T-cell (primary cell): ENCODE measurements at regions not wholly inside any gene's neighbourhood (a gene's known extent, or its start where the extent isn't known, plus 50 kb on each side); places are given as distances from the start of the nearest gene placed in this dataset.
"Not testable (repeated sequence)": the region's sequence is repeated elsewhere in the genome, so short reads cannot be mapped to it uniquely, and the experiment has no call there.

Experiments
- ATAC-seq, 4 experiments: fragments of 200-7000 bp in 3 of 4; fragments of 150-1000 bp in 1 of 4; cut with Tn5 transposase; replicated peaks in 1 of 4; 1 replicate in 3 of 4; 2 replicates in 1 of 4; pipeline ENCODE4 v1.10.0; 2021; ENCODE audit warnings: moderate library complexity in 3 of 4, mild to moderate bottlenecking in 2 of 4, moderate number of reproducible peaks in 1 of 4
- CTCF ChIA-PET, 2 donors: fragments of 300-600 bp; sonication (Branson Sonifier 250); formaldehyde crosslinking; loops; one replicate each; lab custom pipeline; 2022; ENCODE audit warnings: antibody characterized with exemption in 2 of 2; lab: Charles Lee
- POLR2A ChIA-PET, 2 donors: fragments of 300-600 bp; sonication (Branson Sonifier 250); formaldehyde crosslinking; loops; one replicate each; lab custom pipeline; 2022; ENCODE audit warnings: antibody characterized with exemption in 2 of 2; lab: Charles Lee
- DNase-seq, 35 experiments: peaks; one replicate each; pipeline versions ENCODE4 v3.0.0 to v3.0.0-alpha.2; 2013 to 2023
- H3K27ac ChIP-seq: one replicate; pipeline ENCODE4 v1.5.1; 2013; ENCODE audit warnings: low read length
- H3K27me3 ChIP-seq, 2 experiments: replicated peaks in 1 of 2; 1 replicate in 1 of 2; 2 replicates in 1 of 2; pipeline versions ENCODE4 v1.6.1 to v1.7.0; 2013; ENCODE audit warnings: low read length in 1 of 2, mixed read lengths in 1 of 2; ENCODE audit not compliant: control insufficient read depth in 2 of 2, insufficient read depth in 2 of 2; ENCODE audit errors: extremely low read depth in 1 of 2
- H3K36me3 ChIP-seq, 2 donors: 1 replicate in 1 of 2; 2 replicates in 1 of 2; pipeline versions ENCODE4 v1.6.1 to v1.7.0; 2013; ENCODE audit warnings: low read length in 1 of 2; ENCODE audit not compliant: control insufficient read depth in 2 of 2, insufficient read depth in 1 of 2; ENCODE audit errors: extremely low read depth in 1 of 2
- H3K4me1 ChIP-seq, 2 experiments: 1 replicate in 1 of 2; 2 replicates in 1 of 2; pipeline versions ENCODE4 v1.6.1 to v1.7.0; 2013; ENCODE audit warnings: low read length in 2 of 2, mixed read lengths in 1 of 2; ENCODE audit not compliant: insufficient read depth in 2 of 2, control insufficient read depth in 1 of 2; ENCODE audit errors: extremely low read depth in 1 of 2
- H3K4me3 ChIP-seq, 2 donors: 1 replicate in 1 of 2; 2 replicates in 1 of 2; pipeline versions ENCODE4 v1.5.1 to v1.7.0; 2013; ENCODE audit warnings: mild to moderate bottlenecking in 2 of 2, low read length in 1 of 2, moderate library complexity in 1 of 2; ENCODE audit not compliant: control insufficient read depth in 1 of 2; ENCODE audit errors: extremely low read depth in 1 of 2
- H3K9me3 ChIP-seq: 2 replicates; pipeline ENCODE4 v1.7.0; 2013
- H3K27ac Mint-ChIP-seq, 2 donors: one replicate each; pipeline ENCODE4 v1.8.0; 2020 to 2021; ENCODE audit warnings: mild to moderate bottlenecking in 2 of 2, mixed read lengths in 2 of 2
- H3K27me3 Mint-ChIP-seq, 2 donors: one replicate each; pipeline ENCODE4 v1.8.0; 2021 to 2022; ENCODE audit warnings: mixed read lengths in 2 of 2
- H3K36me3 Mint-ChIP-seq: one replicate; pipeline ENCODE4 v1.8.0; 2021; ENCODE audit warnings: mixed read lengths
- H3K4me1 Mint-ChIP-seq, 3 donors: one replicate each; pipeline ENCODE4 v1.8.0; 2020 to 2022; ENCODE audit warnings: mixed read lengths in 3 of 3, mild to moderate bottlenecking in 1 of 3
- H3K4me3 Mint-ChIP-seq, 3 donors: one replicate each; pipeline ENCODE4 v1.8.0; 2020 to 2022; ENCODE audit warnings: mild to moderate bottlenecking in 3 of 3, mixed read lengths in 3 of 3, moderate library complexity in 3 of 3
- H3K9me3 Mint-ChIP-seq, 3 donors: one replicate each; pipeline ENCODE4 v1.8.0; 2020 to 2022; ENCODE audit warnings: mixed read lengths in 3 of 3
- WGBS: methylation state at CpG from one replicate; pipeline ENCODE4 v1.1.5; 2013; ENCODE audit warnings: missing lambda C conversion rate; ENCODE audit not compliant: insufficient coverage; 5-methylcytosine and 5-hydroxymethylcytosine counted together

DNA sequence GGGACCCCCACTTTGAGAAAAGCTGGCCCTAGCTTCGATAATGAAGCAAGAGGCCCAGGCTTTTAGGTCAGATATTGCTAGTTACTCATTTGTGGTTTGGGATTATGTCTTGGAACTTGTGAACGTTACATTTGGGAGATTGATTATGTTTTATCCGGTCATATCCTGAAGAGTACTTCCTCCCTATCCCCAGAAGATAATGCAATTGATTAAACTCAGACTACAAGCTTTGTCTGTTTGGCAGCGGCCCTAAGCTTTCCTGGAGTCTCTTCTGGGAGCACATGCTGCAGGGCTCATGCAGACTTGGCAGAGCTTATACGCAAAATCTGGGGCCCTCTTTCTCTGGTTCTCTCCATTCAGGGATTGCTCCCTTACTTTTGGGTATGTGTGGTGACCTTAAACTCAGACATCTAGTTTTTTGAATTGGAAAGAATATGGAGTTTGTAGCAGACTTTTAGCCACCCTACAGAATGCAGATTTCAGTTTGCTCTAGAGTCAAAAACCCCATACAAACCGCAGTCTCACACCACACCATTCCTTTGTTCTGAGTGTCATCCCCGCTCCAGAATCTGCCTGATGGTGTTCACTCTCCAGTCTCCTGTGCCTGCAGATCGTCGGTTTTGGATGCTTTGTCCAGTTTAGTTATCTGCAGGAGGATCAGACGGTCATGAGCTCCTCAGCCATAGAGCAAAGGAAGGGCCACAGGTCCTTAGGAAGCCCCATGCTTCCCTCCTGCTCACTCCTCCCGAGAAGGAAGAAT is 449.5 kb upstream of the TRPC7 start:
- Mint-ChIP-seq H3K27ac (no peak overlapping the region), H3K36me3 (no peaks in the 10 kb centered on the region), H3K27me3 (no peaks in the 10 kb centered on the region), H3K4me3 (no peak overlapping the region), H3K9me3 (peaks cover 0 to 5% (median 5%) of the 10 kb centered on the region in 3 donors), H3K4me1 (no peaks in the 10 kb centered on the region)
- H3K27ac ChIP-seq: no peak overlapping the region
- no peaks in the 10 kb centered on the region for H3K4me1 ChIP-seq
- H3K36me3 ChIP-seq: no peaks in the 10 kb centered on the region
- CTCF ChIA-PET: no interaction called here
- no peak overlapping the region for H3K4me3 ChIP-seq
- 76% methylated on average over 7 of the region's 11 CpGs for WGBS
- H3K27me3 ChIP-seq: no peaks in the 10 kb centered on the region
- no peak for ATAC-seq
- H3K9me3 ChIP-seq: no peaks in the 10 kb centered on the region
- DNase-seq: no peak
- POLR2A ChIA-PET: no interaction called here

DNA sequence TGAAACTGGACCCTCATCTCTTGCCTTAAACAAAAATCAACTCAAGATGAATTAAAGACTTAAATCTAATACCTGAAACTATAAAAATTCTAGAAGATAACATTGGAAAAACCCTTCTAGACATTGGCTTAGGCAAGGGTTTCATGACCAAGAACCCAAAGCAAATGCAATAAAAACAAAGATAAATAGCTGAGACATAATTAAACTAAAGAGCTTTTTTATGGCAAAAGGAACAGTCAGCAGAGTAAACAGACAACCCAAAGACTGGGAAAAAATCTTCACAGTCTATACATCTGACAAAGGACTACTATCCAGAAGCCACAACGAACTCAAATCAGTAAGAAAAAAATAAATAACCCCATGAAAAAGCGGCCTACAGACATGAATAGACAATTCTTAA is 446.9 kb upstream of the TRPC7 start:
- H3K4me3 ChIP-seq, H3K4me3 Mint-ChIP-seq, H3K27me3 Mint-ChIP-seq, H3K9me3 Mint-ChIP-seq, H3K36me3 ChIP-seq, H3K27ac Mint-ChIP-seq, DNase-seq, CTCF ChIA-PET, ATAC-seq, H3K36me3 Mint-ChIP-seq, H3K27me3 ChIP-seq, POLR2A ChIA-PET, H3K4me1 ChIP-seq, H3K4me1 Mint-ChIP-seq, H3K27ac ChIP-seq, H3K9me3 ChIP-seq: not testable (repeated sequence)
- WGBS: 52% methylated on average over 2 of the region's 2 CpGs

DNA sequence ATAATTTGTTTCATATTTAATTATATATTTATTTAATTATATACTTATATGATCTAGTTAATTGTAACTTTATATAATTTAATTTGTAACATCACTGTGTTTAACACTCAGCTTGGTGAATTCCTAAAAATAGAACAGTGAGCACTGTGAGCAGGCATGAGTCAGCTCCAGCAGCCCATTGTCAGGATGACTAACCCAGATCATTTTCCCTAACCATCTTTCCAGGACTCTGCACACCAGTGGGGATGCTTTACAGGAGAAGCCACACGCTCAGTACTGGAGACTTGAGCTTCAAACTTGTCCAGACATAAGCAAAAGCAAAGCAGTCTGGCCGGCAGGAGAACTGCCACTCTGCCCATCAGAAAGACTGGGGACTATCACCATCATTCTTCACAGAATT is 446.2 kb upstream of the TRPC7 start:
- Mint-ChIP-seq H3K9me3 (peaks cover 0 to 8% (median 5%) of the 10 kb centered on the region in 3 donors), H3K36me3 (no peaks in the 10 kb centered on the region), H3K27ac (no peak overlapping the region), H3K4me1 (no peaks in the 10 kb centered on the region), H3K27me3 (no peaks in the 10 kb centered on the region), H3K4me3 (no peak overlapping the region)
- WGBS: 72% methylated on average over 2 of the region's 2 CpGs
- no peaks in the 10 kb centered on the region for H3K27me3 ChIP-seq
- H3K4me1 ChIP-seq: no peaks in the 10 kb centered on the region
- H3K27ac ChIP-seq: no peak overlapping the region
- no peak overlapping the region for H3K4me3 ChIP-seq
- ATAC-seq: no peak
- no peaks in the 10 kb centered on the region for H3K36me3 ChIP-seq
- POLR2A ChIA-PET: no interaction called here
- no peaks in the 10 kb centered on the region for H3K9me3 ChIP-seq
- CTCF ChIA-PET: no interaction called here
- no peak for DNase-seq

DNA sequence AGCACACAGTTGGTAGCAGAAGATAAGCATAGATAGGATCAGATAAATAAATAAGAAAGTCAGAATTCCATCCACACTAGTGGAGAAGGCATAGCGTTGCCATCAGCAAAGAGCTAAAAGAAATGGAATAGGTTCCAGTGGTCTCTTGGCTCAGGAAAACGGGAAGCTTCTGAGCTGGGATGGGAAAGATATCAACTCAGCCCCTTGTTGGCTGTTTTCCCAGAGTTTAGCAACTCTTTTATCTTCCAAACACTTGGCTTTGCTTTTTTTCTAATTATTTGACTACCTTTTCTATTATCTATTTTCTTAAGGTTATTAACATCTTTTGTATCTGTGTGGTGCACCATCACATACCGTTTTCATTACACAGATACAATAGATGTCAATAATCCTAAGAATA is 445.7 kb upstream of the TRPC7 start:
- H3K36me3 Mint-ChIP-seq: no peaks in the 10 kb centered on the region
- H3K27ac ChIP-seq: no peak overlapping the region
- H3K9me3 Mint-ChIP-seq: peaks cover 0 to 7% (median 5%) of the 10 kb centered on the region in 3 donors
- H3K4me1 Mint-ChIP-seq: no peaks in the 10 kb centered on the region
- H3K4me3 ChIP-seq: no peak overlapping the region
- DNase-seq: no peak
- CTCF ChIA-PET: no interaction called here
- no peak overlapping the region for H3K27ac Mint-ChIP-seq
- no peaks in the 10 kb centered on the region for H3K27me3 Mint-ChIP-seq
- ATAC-seq: no peak
- POLR2A ChIA-PET: no interaction called here
- no peaks in the 10 kb centered on the region for H3K36me3 ChIP-seq
- no peaks in the 10 kb centered on the region for H3K9me3 ChIP-seq
- no peaks in the 10 kb centered on the region for H3K27me3 ChIP-seq
- no peaks in the 10 kb centered on the region for H3K4me1 ChIP-seq
- no peak overlapping the region for H3K4me3 Mint-ChIP-seq
- no CpG with 5 or more reads among the region's 3 CpGs for WGBS

DNA sequence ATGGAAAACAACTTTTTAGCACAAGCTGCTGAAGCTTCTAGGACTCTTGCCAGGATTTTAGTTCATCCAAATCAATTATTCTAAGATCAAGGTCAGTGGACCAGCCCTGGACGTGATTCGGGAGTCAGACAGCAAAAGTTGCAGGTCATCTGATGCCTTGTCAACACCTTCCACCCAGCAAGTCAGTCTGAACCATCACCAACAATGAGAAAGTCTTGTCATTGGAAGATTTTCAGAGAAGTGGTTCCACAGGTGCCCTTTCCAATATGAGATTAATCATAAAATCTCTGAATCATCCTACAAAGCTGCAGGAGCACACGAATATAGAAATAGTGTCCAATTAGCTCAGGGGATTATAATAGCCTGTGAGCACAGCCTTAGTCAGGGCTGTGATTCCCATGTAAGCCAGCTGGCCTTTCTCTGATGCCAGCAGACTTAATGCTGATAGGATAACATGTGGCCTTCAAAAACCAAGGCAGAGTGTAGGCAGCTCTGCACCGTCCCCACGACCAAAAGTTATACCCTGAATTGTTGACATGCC is 445.0 kb upstream of the TRPC7 start:
- H3K27ac ChIP-seq: no peak overlapping the region
- Mint-ChIP-seq H3K27me3 (no peaks in the 10 kb centered on the region), H3K4me3 (no peak overlapping the region), H3K4me1 (no peaks in the 10 kb centered on the region), H3K27ac (no peak overlapping the region), H3K36me3 (no peaks in the 10 kb centered on the region), H3K9me3 (peaks cover 0 to 3% (median under 1%) of the 10 kb centered on the region in 3 donors)
- H3K4me1 ChIP-seq: no peaks in the 10 kb centered on the region
- DNase-seq (no peak), ATAC-seq (no peak)
- no peaks in the 10 kb centered on the region for H3K9me3 ChIP-seq
- H3K36me3 ChIP-seq: no peaks in the 10 kb centered on the region
- H3K27me3 ChIP-seq: no peaks in the 10 kb centered on the region
- ChIA-PET CTCF (no interaction called here), POLR2A (no interaction called here)
- no peak overlapping the region for H3K4me3 ChIP-seq
- WGBS: 79% methylated on average over 4 of the region's 5 CpGs

GRCh38 chr5:136809382-136809781 is 444.0 kb upstream of the TRPC7 start:
- 40% methylated on average over 1 of the region's 1 CpG for WGBS
- Histone ChIP-seq H3K4me1 (no peaks in the 10 kb centered on the region), H3K27ac (no peak overlapping the region), H3K27me3 (no peaks in the 10 kb centered on the region), H3K4me3 (no peak overlapping the region), H3K36me3 (no peaks in the 10 kb centered on the region), H3K9me3 (no peaks in the 10 kb centered on the region)
- Mint-ChIP-seq H3K4me3 (no peak overlapping the region), H3K27me3 (no peaks in the 10 kb centered on the region), H3K4me1 (no peaks in the 10 kb centered on the region), H3K9me3 (peaks cover 3% of the 10 kb centered on the region in 3 donors), H3K36me3 (no peaks in the 10 kb centered on the region), H3K27ac (no peak overlapping the region)
- CTCF ChIA-PET: no interaction called here
- POLR2A ChIA-PET: no interaction called here
- DNase-seq: no peak
- ATAC-seq: no peak
